ENCODE measurements at regions not wholly inside any gene's neighbourhood (a gene's known extent, or its start where the extent isn't known, plus 50 kb on each side); places are given as distances from the start of the nearest gene placed in this dataset.

- TF ChIP-seq NR3C1 (CRISPR knock-in tag; conservative IDR thresholded peaks at IDR 0.05; ENCODE audit: low read depth) (no peak), SOX15 (CRISPR knock-in tag; IDR thresholded peaks at IDR 0.05) (no peak), SMAD3 (CRISPR knock-in tag; IDR thresholded peaks at IDR 0.05; ENCODE audit: borderline replicate concordance) (no peak), ZNF512 (CRISPR knock-in tag; IDR thresholded peaks at IDR 0.05; ENCODE audit: borderline replicate concordance) (no peak), ERG (CRISPR knock-in tag; IDR thresholded peaks at IDR 0.05) (no peak), GRHL2 (CRISPR knock-in tag; IDR thresholded peaks at IDR 0.05; ENCODE audit: insufficient replicate concordance, severe bottlenecking) (no peak), FOXP4 (CRISPR knock-in tag; IDR thresholded peaks at IDR 0.05) (no peak)
- ChIA-PET CTCF (no interaction called here), POLR2A (no interaction called here)
- Mint-ChIP-seq H3K4me1 (no peaks in the 10 kb centered on the region), H3K36me3 (no peaks in the 10 kb centered on the region), H3K4me3 (no peak overlapping the region), H3K27me3 (ENCODE audit: low read depth) (no peaks in the 10 kb centered on the region), H3K9me3 (no peaks in the 10 kb centered on the region), H3K27ac (no peak overlapping the region)
- ATAC-seq (no peak), DNase-seq (ENCODE audit: low spot score) (no peak)
Observed at GRCh38 chr9:99345451-99345850, 123.4 kb downstream of the SEC61B start.

GRCh38 chr9:99345942-99346341 is 123.9 kb downstream of the SEC61B start:
- ChIA-PET POLR2A (no interaction called here), CTCF (no interaction called here)
- no peak overlapping the region for H3K4me3 Mint-ChIP-seq
- ATAC-seq = no peak
- H3K9me3 Mint-ChIP-seq = no peaks in the 10 kb centered on the region
- H3K4me1 Mint-ChIP-seq = no peaks in the 10 kb centered on the region
- no peaks in the 10 kb centered on the region for H3K27me3 Mint-ChIP-seq (ENCODE audit: low read depth)
- H3K36me3 Mint-ChIP-seq = no peaks in the 10 kb centered on the region
- no peak for DNase-seq (ENCODE audit: low spot score)
- H3K27ac Mint-ChIP-seq = no peak overlapping the region
- TF ChIP-seq MLX (CRISPR knock-in tag; IDR thresholded peaks at IDR 0.05) = no peak
- no peak for TF ChIP-seq USF2 (CRISPR knock-in tag; IDR thresholded peaks at IDR 0.05)
- no peak for TF ChIP-seq ZNF425 (CRISPR knock-in tag; conservative IDR thresholded peaks at IDR 0.05)
- no peak for TF ChIP-seq ZBTB21 (CRISPR knock-in tag; IDR thresholded peaks at IDR 0.05; ENCODE audit: borderline replicate concordance)
- no peak for TF ChIP-seq CREB1 (CRISPR knock-in tag; IDR thresholded peaks at IDR 0.05)
- TF ChIP-seq ZNF232 (CRISPR knock-in tag; IDR thresholded peaks at IDR 0.05) = no peak
- no peak for TF ChIP-seq IRF1 (CRISPR knock-in tag; IDR thresholded peaks at IDR 0.05)
- no peak for TF ChIP-seq ZNF219 (CRISPR knock-in tag; IDR thresholded peaks at IDR 0.05; ENCODE audit: borderline replicate concordance)
- TF ChIP-seq ZNF138 (CRISPR knock-in tag; conservative IDR thresholded peaks at IDR 0.05) = no peak
- TF ChIP-seq IRF2 (CRISPR knock-in tag; IDR thresholded peaks at IDR 0.05; ENCODE audit: borderline replicate concordance, low read depth) = no peak
- TF ChIP-seq ATF6 (CRISPR knock-in tag; IDR thresholded peaks at IDR 0.05) = no peak
- TF ChIP-seq ZNF671 (CRISPR knock-in tag; IDR thresholded peaks at IDR 0.05) = no peak
- no peak for TF ChIP-seq PRRX2 (CRISPR knock-in tag; IDR thresholded peaks at IDR 0.05)
- TF ChIP-seq ZNF512 (CRISPR knock-in tag; IDR thresholded peaks at IDR 0.05; ENCODE audit: borderline replicate concordance) = no peak
- TF ChIP-seq ZMAT4 (CRISPR knock-in tag; IDR thresholded peaks at IDR 0.05) = no peak
- TF ChIP-seq ZNF317 (CRISPR knock-in tag; IDR thresholded peaks at IDR 0.05; ENCODE audit: borderline replicate concordance, low read depth) = no peak

Data from WTC11 (cell line).